GM20431 (cell line): ENCODE measurements at regions not wholly inside any gene's neighbourhood (a gene's known extent, or its start where the extent isn't known, plus 50 kb on each side); places are given as distances from the start of the nearest gene placed in this dataset.

Source experiments
- in situ Hi-C: fragments of 300-500 bp; cut with MseI, MboI; formaldehyde crosslinking; loops from one replicate; pipeline ENCODE4 v1.15.0; 2020; ENCODE audit warnings: low sequenced_read_pairs; ENCODE audit not compliant: unreplicated experiment

GRCh38 chr17:11086646-11087340, 154.2 kb upstream of the SHISA6 start:
- in situ Hi-C loops: no loop called here

- in situ Hi-C loops: no loop called here
These were observed 158.5 kb upstream of the SHISA6 start for GRCh38 chr17:11082559-11082958.

GRCh38 chr17:11081342-11081741, 159.7 kb upstream of the SHISA6 start:
- in situ Hi-C loops: no loop called here

GRCh38 chr17:11077673-11078072, 163.3 kb upstream of the SHISA6 start:
- in situ Hi-C loops: no loop called here

- in situ Hi-C loops: no loop called here
These were observed 166.6 kb upstream of the SHISA6 start for GRCh38 chr17:11074451-11074850.

GRCh38 chr17:11056926-11057325, 184.1 kb upstream of the SHISA6 start:
- in situ Hi-C loops: no loop called here

GRCh38 chr17:11053846-11054245, 187.2 kb upstream of the SHISA6 start:
- in situ Hi-C loops: no loop called here

- in situ Hi-C loops: no loop called here
These were observed 191.5 kb upstream of the SHISA6 start for GRCh38 chr17:11049539-11049938.

GRCh38 chr17:11047228-11047627, 193.8 kb upstream of the SHISA6 start:
- in situ Hi-C loops: no loop called here

GRCh38 chr17:11039342-11039741, 201.5 kb upstream of the PIRT start:
- in situ Hi-C loops: no loop called here

GRCh38 chr17:11035681-11036080, 197.8 kb upstream of the PIRT start:
- in situ Hi-C loops: no loop called here

- in situ Hi-C loops: no loop called here
These were observed 193.9 kb upstream of the PIRT start for GRCh38 chr17:11031787-11032186.

- in situ Hi-C loops: no loop called here
These were observed 191.9 kb upstream of the PIRT start for GRCh38 chr17:11029791-11030190.

GRCh38 chr17:11028349-11028748, 190.5 kb upstream of the PIRT start:
- in situ Hi-C loops: no loop called here

GRCh38 chr17:11026903-11027302, 189.0 kb upstream of the PIRT start:
- in situ Hi-C loops: no loop called here

- in situ Hi-C loops: no loop called here
These were observed 186.0 kb upstream of the PIRT start for GRCh38 chr17:11023639-11024479.

GRCh38 chr17:11006530-11006929, 168.6 kb upstream of the PIRT start:
- in situ Hi-C loops: no loop called here

GRCh38 chr17:11005940-11006339, 168.1 kb upstream of the PIRT start:
- in situ Hi-C loops: no loop called here

- in situ Hi-C loops: no loop called here
These were observed 164.5 kb upstream of the PIRT start for GRCh38 chr17:11002417-11002816.

GRCh38 chr17:11001651-11002050, 163.8 kb upstream of the PIRT start:
- in situ Hi-C loops: no loop called here

GRCh38 chr17:10999484-10999883, 161.6 kb upstream of the PIRT start:
- in situ Hi-C loops: no loop called here

- in situ Hi-C loops: no loop called here
These were observed 155.2 kb upstream of the PIRT start for GRCh38 chr17:10993126-10993525.
